Uterus (tissue), 2 donors: ENCODE measurements at regions not wholly inside any gene's neighbourhood (a gene's known extent, or its start where the extent isn't known, plus 50 kb on each side); places are given as distances from the start of the nearest gene placed in this dataset.

ENCODE experiments used
- POLR2A ChIP-seq, 2 donors: fragments of 450-650 bp; IDR thresholded peaks; one replicate each; pipeline ENCODE4 v1.6.1; 2016; ENCODE audit warnings: antibody characterized with exemption in 2 of 2, mild to moderate bottlenecking in 1 of 2, moderate library complexity in 1 of 2
- TF ChIP-seq, protein P1 (sequence below), 4 experiments: fragments of 200-600 bp in 2 of 4; fragments of 450-650 bp in 2 of 4; sonication (generic) in 2 of 4; IDR thresholded peaks; one replicate each; pipeline ENCODE4 v1.5.1; 2016 to 2019; ENCODE audit warnings: antibody characterized with exemption in 4 of 4, mild to moderate bottlenecking in 2 of 4, moderate library complexity in 1 of 4

DNA sequence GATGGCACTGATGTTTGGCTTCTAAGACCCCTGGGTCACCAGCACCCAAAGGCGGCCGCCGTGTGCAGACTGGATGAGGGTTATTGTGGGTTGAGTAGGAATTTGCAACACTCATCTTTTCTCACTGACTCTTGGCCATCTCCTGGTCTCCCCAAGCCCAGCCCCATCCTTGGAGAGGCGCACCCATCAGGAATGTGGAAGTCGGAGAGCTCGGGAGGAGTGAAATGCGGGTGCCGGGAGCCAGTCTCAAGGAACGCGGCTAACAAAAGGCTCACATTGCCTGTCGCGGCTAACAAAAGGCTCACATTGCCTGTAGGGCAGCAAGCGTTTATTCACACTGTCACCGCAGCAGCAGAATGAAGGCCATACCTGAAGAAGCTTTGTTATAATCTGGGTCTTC, 248.6 kb downstream of the FOXL1 start:
- TF ChIP-seq, protein P1, sequence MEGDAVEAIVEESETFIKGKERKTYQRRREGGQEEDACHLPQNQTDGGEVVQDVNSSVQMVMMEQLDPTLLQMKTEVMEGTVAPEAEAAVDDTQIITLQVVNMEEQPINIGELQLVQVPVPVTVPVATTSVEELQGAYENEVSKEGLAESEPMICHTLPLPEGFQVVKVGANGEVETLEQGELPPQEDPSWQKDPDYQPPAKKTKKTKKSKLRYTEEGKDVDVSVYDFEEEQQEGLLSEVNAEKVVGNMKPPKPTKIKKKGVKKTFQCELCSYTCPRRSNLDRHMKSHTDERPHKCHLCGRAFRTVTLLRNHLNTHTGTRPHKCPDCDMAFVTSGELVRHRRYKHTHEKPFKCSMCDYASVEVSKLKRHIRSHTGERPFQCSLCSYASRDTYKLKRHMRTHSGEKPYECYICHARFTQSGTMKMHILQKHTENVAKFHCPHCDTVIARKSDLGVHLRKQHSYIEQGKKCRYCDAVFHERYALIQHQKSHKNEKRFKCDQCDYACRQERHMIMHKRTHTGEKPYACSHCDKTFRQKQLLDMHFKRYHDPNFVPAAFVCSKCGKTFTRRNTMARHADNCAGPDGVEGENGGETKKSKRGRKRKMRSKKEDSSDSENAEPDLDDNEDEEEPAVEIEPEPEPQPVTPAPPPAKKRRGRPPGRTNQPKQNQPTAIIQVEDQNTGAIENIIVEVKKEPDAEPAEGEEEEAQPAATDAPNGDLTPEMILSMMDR (IDR thresholded peaks at IDR 0.05) = no peak
- TF ChIP-seq POLR2A (IDR thresholded peaks at IDR 0.05) = no peak
